Activated T-cell treated with anti-CD3 and anti-CD28 coated beads for 24 hours (primary cell): ENCODE measurements at regions not wholly inside any gene's neighbourhood (a gene's known extent, or its start where the extent isn't known, plus 50 kb on each side); places are given as distances from the start of the nearest gene placed in this dataset.
"Not testable (repeated sequence)": the region's sequence is repeated elsewhere in the genome, so short reads cannot be mapped to it uniquely, and the experiment has no call there.

Experiments
- DNase-seq: peaks from one replicate; pipeline ENCODE4 v3.0.0-alpha.2; 2020; ENCODE audit warnings: low read depth

GRCh38 chrX:54615109-54615508 is 85.1 kb downstream of the GNL3L start:
- DNase-seq: no peak

- DNase-seq: no peak
These were observed 103.6 kb downstream of the GNL3L start for GRCh38 chrX:54633641-54634040.

GRCh38 chrX:54639018-54639345 is 109.0 kb downstream of the GNL3L start:
- DNase-seq: no peak

DNA sequence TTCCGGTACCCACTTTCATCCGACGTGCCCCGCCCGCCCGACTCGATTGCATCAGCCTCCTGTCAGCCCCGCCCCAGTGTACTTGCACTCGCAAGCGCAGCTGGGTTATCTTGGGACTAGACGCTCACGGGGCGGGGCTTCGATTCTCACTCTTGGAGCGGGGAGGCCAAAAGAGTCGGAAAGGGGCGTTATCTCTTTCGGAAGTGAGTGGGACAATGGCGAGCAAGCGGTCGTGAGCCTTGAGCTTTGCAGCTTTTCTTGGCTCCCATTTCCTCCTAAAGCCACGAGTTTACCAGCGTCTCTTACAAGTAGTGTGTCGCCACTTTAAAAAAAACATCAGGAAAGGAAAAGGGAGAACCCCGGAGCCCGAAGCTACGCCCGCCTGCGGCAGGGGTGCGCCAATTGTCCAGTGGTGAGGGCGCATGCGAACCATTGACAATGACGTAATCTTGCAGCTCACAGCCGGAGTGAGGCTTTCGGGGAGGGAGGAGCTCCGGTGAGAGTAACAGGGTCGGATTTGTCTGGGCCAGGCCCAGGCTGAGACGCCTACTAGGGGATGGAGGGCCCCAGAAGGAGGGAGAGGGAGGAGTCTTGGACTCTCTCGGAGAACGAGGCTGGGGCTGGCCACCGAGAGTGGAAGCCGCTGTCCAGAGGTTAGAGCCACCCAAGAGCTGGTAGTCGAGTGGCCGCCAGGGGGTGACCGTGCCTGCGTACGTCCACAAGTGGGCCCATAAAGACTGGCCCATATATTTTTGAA is 109.5 kb downstream of the GNL3L start:
- DNase-seq: peak; percentile 86

GRCh38 chrX:54640103-54640690 is 110.2 kb downstream of the GNL3L start:
- DNase-seq: no peak

GRCh38 chrX:54640736-54641135 is 110.7 kb downstream of the GNL3L start:
- DNase-seq: no peak

DNA sequence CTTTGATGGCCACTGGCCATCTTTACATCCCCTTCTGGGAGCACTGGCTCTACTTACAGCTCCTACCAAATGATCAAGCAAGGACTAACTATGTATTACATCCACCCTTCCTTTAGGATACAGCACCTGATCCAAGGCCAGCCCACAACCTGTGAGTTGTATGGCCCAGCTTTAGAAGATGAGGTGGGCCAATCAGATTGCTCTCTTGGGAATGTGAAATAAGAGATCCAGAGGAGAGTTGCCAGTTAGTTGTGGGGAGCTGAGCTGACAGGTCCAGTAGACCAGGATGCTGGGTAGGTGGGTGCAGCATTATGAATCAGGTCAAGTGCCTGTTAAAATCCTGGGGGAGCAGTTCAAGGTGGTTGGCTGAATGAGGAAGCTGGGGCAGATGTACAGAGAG is 111.5 kb downstream of the GNL3L start:
- no peak for DNase-seq

DNA sequence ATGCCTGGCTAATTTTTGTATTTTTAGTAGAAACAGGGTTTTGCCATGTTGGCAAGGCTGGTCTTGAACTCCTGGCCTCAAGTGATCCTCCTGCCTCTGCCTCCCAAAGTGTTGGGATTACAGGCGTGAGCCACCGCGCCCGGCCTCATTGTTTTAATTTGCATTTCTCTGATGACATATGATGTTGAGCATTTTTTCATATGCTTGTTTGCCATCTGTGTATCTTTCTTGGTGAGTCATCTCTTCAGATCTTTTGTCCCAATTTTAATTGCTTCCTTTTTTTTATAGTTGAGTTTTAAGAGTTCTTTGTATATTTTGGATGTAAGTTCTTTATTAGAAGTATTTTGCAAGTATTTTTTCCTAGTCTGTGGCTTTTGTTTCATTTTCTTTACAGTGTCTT is 117.6 kb downstream of the GNL3L start:
- not testable (repeated sequence) for DNase-seq

GRCh38 chrX:54659547-54659946 is 129.5 kb downstream of the GNL3L start:
- no peak for DNase-seq

- no peak for DNase-seq
These were observed 122.3 kb downstream of the ITIH6 start for GRCh38 chrX:54675762-54676161.

GRCh38 chrX:54695231-54695630 is 102.8 kb downstream of the ITIH6 start:
- no peak for DNase-seq

- DNase-seq: no peak
These were observed 102.1 kb downstream of the ITIH6 start for GRCh38 chrX:54695816-54696487.
